Breast epithelium (tissue), 4 donors: ENCODE measurements at regions not wholly inside any gene's neighbourhood (a gene's known extent, or its start where the extent isn't known, plus 50 kb on each side); places are given as distances from the start of the nearest gene placed in this dataset.

ENCODE experiments used
- DNase-seq, 2 donors: peaks; one replicate each; pipeline ENCODE4 v3.0.0-alpha.2; 2019; ENCODE audit warnings: low spot score in 2 of 2
- H3K27ac ChIP-seq, 2 donors: fragments of 200-600 bp; sonication (generic) in 1 of 2; one replicate each; pipeline ENCODE4 v1.5.1; 2016 to 2019; ENCODE audit warnings: mild to moderate bottlenecking in 1 of 2
- H3K27me3 ChIP-seq, 2 donors: fragments of 200-600 bp; sonication (generic) in 1 of 2; one replicate each; pipeline versions ENCODE4 v1.5.1 to v1.6.0; 2017 to 2019; ENCODE audit warnings: control low read depth in 1 of 2, mild to moderate bottlenecking in 1 of 2
- H3K36me3 ChIP-seq: fragments of 200-600 bp; one replicate; pipeline ENCODE4 v1.5.1; 2019
- H3K4me1 ChIP-seq, 2 donors: fragments of 200-600 bp; sonication (generic); one replicate each; pipeline ENCODE4 v1.5.1; 2016 to 2019; ENCODE audit warnings: control low read depth in 1 of 2
- H3K4me3 ChIP-seq, 3 donors: fragments of 200-600 bp; sonication (generic); 1 replicate in 2 of 3; 2 replicates in 1 of 3; pipeline ENCODE4 v1.5.1; 2016 to 2019; ENCODE audit warnings: mild to moderate bottlenecking in 3 of 3, moderate library complexity in 2 of 3
- H3K9me3 ChIP-seq, 2 donors: fragments of 200-600 bp; sonication (generic) in 1 of 2; one replicate each; pipeline ENCODE4 v1.5.1; 2016 to 2019; ENCODE audit warnings: control low read depth in 1 of 2
- POLR2A ChIP-seq: fragments of 450-650 bp; IDR thresholded peaks from one replicate; pipeline ENCODE4 v1.6.1; 2016; ENCODE audit warnings: antibody characterized with exemption, mild to moderate bottlenecking, moderate library complexity
- POLR2AphosphoS5 ChIP-seq, 3 donors: sonication (generic); formaldehyde crosslinking; IDR thresholded peaks; one replicate each; pipeline ENCODE4 v1.6.1; 2017; ENCODE audit warnings: antibody characterized with exemption in 3 of 3
- intact Hi-C: fragments of 100-400 bp; cut with DNase I; formaldehyde crosslinking; loops from one replicate; pipeline ENCODE4 v1.15.1; 2023; ENCODE audit warnings: low total_unique reads
- TF ChIP-seq, protein P1 (sequence below), 3 donors: fragments of 450-650 bp; IDR thresholded peaks; one replicate each; pipeline ENCODE4 v1.5.1; 2016 to 2017; ENCODE audit warnings: antibody characterized with exemption in 3 of 3, mild to moderate bottlenecking in 3 of 3, moderate library complexity in 3 of 3

DNA sequence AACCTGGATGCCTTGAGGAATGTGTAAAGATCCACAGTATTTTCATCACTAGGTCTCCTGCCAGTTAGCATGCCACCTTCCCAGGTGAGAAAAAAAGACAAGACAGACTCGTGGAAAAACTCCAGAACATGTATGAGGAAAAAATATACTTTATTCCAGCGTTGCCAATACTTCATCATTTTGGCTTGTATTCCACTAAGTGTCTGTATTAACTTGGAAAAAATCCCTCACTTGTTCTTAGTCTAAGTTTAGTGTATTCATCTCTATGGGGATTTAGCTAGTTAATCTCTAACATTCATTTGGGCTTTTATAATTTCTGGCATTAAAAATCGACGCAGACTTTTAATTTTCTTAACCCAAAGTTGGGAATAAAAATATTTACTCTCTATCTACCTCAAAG lies 759.4 kb downstream of the SORCS1 start:
- H3K27me3 ChIP-seq = no peaks in the 10 kb centered on the region
- no peaks in the 10 kb centered on the region for H3K9me3 ChIP-seq
- no peaks in the 10 kb centered on the region for H3K36me3 ChIP-seq
- intact Hi-C loops = no loop called here
- TF ChIP-seq POLR2A (no peak), POLR2AphosphoS5 (IDR thresholded peaks at IDR 0.05) (no peak)
- TF ChIP-seq, protein P1, sequence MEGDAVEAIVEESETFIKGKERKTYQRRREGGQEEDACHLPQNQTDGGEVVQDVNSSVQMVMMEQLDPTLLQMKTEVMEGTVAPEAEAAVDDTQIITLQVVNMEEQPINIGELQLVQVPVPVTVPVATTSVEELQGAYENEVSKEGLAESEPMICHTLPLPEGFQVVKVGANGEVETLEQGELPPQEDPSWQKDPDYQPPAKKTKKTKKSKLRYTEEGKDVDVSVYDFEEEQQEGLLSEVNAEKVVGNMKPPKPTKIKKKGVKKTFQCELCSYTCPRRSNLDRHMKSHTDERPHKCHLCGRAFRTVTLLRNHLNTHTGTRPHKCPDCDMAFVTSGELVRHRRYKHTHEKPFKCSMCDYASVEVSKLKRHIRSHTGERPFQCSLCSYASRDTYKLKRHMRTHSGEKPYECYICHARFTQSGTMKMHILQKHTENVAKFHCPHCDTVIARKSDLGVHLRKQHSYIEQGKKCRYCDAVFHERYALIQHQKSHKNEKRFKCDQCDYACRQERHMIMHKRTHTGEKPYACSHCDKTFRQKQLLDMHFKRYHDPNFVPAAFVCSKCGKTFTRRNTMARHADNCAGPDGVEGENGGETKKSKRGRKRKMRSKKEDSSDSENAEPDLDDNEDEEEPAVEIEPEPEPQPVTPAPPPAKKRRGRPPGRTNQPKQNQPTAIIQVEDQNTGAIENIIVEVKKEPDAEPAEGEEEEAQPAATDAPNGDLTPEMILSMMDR (IDR thresholded peaks at IDR 0.05) = no peak
- H3K27ac ChIP-seq = no peak overlapping the region
- no peak overlapping the region for H3K4me3 ChIP-seq
- DNase-seq = no peak
- H3K4me1 ChIP-seq = no peaks in the 10 kb centered on the region

DNA sequence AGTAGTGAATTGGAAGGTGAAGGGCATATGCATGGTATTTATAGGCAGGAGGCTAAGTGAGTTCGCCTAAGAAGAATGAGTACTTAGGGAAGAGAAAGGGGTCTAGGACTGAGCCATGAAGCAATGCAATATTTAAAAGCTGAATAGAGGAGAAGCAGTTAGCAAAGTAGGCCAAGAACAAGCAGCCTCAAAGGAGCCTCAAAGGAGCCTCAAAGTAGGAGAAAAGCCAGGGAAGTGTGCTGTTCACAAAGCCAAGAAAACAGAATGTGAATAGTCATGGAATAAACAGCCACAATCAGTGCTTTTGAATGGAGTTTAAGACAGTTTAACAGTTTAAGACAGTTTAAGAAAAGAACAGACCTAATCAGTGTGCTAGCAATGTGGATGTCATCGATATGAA lies 762.0 kb downstream of the SORCS1 start:
- no peak for TF ChIP-seq POLR2A
- no peak for DNase-seq
- intact Hi-C loops = no loop called here
- H3K4me1 ChIP-seq = no peaks in the 10 kb centered on the region
- no peak overlapping the region for H3K27ac ChIP-seq
- H3K27me3 ChIP-seq = no peaks in the 10 kb centered on the region
- no peaks in the 10 kb centered on the region for H3K36me3 ChIP-seq
- H3K4me3 ChIP-seq = no peak overlapping the region
- H3K9me3 ChIP-seq = no peaks in the 10 kb centered on the region

DNA sequence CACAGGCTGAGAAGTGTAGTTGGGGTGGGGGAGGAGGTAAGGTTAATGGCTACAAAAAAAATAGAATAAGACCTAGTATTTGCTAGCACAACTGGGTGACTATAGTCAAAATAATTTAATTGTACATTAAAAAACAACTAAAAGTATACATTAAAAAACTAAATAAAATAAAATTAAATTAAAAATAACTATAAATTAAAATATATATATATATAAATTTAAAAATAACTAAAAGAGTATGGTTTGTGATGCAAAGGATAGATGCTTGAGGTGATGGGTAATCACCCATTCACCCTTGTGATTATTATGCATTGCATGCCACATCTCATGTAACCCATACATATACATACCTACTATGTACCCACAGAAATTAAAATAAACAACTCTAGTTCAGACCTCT lies 762.5 kb downstream of the SORCS1 start:
- H3K27me3 ChIP-seq = no peaks in the 10 kb centered on the region
- intact Hi-C loops = no loop called here

DNA sequence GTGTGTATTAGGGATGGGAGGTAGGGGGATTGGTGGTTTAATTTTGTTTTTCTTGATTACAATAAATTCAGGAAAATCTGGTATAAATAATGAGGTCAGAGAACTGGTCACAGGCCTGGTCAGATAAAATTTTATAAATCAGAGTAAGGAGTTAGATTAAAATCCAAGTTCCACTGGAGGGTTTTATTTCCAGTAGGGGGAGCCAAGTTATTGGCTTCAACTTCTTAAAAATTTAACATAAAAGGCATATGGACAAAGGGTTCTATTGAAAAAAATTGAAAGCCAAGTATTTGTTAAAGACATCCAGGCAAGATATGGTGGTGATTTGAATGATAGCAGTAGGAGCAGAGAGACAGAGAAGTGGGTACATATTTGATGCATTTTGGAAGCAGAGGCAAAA lies 763.3 kb downstream of the SORCS1 start:
- H3K9me3 ChIP-seq = no peaks in the 10 kb centered on the region
- no peaks in the 10 kb centered on the region for H3K36me3 ChIP-seq
- H3K27me3 ChIP-seq = no peaks in the 10 kb centered on the region
- no peaks in the 10 kb centered on the region for H3K4me1 ChIP-seq
- no peak for DNase-seq
- no peak overlapping the region for H3K4me3 ChIP-seq
- no peak for TF ChIP-seq POLR2AphosphoS5 (IDR thresholded peaks at IDR 0.05)
- TF ChIP-seq, protein P1 (IDR thresholded peaks at IDR 0.05) = no peak
- TF ChIP-seq POLR2A = no peak
- no peak overlapping the region for H3K27ac ChIP-seq
- intact Hi-C loops = no loop called here

More for the DNA sequence above, 762.5 kb downstream of the SORCS1 start:
- TF ChIP-seq, protein P1 (IDR thresholded peaks at IDR 0.05) = no peak
- TF ChIP-seq POLR2AphosphoS5 (IDR thresholded peaks at IDR 0.05) (no peak), POLR2A (no peak)
- DNase-seq = no peak
- Histone ChIP-seq H3K4me3 (no peak overlapping the region), H3K4me1 (no peaks in the 10 kb centered on the region), H3K9me3 (no peaks in the 10 kb centered on the region), H3K27ac (no peak overlapping the region), H3K36me3 (no peaks in the 10 kb centered on the region)

DNA sequence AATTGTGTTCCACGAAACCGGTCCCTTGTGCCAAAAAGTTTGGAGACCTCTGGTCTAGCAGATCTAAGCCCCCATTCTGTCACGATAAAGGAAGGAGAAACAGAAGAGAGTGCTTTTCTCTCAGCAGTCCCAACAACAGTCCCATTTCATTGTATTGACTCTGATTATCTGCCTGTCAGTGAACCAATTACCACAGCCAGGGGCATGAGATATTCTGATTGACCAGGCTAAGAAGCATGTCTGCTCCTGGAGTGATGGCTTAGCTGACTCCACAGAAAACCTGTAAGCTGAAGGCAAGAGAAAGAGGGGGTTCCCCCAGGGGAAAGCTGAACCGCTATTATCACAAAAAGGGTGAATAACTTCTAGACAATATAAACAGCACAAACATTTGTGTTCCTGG lies 765.4 kb downstream of the SORCS1 start:
- H3K4me3 ChIP-seq = no peak overlapping the region
- H3K27me3 ChIP-seq = no peaks in the 10 kb centered on the region
- H3K27ac ChIP-seq = no peak overlapping the region
- no peaks in the 10 kb centered on the region for H3K36me3 ChIP-seq
- no peaks in the 10 kb centered on the region for H3K4me1 ChIP-seq
- TF ChIP-seq, protein P1 (IDR thresholded peaks at IDR 0.05) = no peak
- no peak for TF ChIP-seq POLR2AphosphoS5 (IDR thresholded peaks at IDR 0.05)
- no peak for DNase-seq
- intact Hi-C loops = no loop called here
- no peaks in the 10 kb centered on the region for H3K9me3 ChIP-seq

DNA sequence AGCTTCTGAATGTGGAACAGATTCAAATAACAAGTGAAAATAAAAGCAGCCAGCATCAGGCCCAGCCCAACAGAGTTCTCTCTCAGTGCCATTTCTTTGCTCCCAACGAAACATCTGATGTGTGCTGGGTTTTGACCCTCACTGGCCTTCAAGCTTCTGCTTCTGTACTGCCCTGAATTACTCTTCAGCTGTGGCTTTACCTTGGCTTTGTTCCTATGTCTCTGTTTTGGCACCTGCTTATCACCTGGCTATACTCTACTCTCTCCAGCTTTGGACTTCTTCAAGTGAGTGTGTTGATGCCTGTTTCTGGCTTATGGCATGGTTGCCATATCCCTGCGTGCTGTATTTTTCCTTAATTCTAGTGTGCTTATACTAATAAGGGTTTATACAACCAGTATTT lies 768.3 kb downstream of the SORCS1 start:
- no peak overlapping the region for H3K27ac ChIP-seq
- no peaks in the 10 kb centered on the region for H3K4me1 ChIP-seq
- no peak for TF ChIP-seq POLR2A
- TF ChIP-seq POLR2AphosphoS5 (IDR thresholded peaks at IDR 0.05) = no peak
- TF ChIP-seq, protein P1 (IDR thresholded peaks at IDR 0.05) = no peak
- H3K27me3 ChIP-seq = no peaks in the 10 kb centered on the region
- H3K9me3 ChIP-seq = no peaks in the 10 kb centered on the region
- DNase-seq = no peak
- intact Hi-C loops = no loop called here
- no peak overlapping the region for H3K4me3 ChIP-seq
- no peaks in the 10 kb centered on the region for H3K36me3 ChIP-seq
